GM21717 (cell line): ENCODE measurements at regions not wholly inside any gene's neighbourhood (a gene's known extent, or its start where the extent isn't known, plus 50 kb on each side); places are given as distances from the start of the nearest gene placed in this dataset.

Experiments
- ATAC-seq: cut with Tn5 transposase; IDR thresholded peaks from one replicate; pipeline ENCODE4 v1.9.1; 2021; ENCODE audit warnings: mild to moderate bottlenecking, moderate library complexity; ENCODE audit not compliant: unreplicated experiment

DNA sequence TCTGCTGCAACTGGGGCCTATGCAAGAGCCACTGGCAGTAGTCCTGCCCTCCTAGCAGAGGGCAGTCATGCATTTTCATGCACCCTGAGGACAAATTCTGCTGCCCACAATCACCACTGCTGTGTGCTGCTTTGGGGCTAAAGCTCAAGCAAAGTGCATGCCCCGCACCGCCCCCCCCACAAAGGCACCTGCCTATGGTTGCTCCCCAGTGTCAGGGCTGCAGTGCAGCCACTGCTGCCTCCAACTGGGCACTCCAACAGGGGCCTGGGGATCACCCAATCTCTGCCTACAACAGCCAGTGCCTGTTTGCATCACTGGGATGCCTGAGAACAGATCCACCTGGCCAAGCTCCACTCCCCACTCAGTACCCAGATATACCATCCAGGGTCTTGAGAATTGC is 417.0 kb downstream of the HTR7 start:
- no peak for ATAC-seq

DNA sequence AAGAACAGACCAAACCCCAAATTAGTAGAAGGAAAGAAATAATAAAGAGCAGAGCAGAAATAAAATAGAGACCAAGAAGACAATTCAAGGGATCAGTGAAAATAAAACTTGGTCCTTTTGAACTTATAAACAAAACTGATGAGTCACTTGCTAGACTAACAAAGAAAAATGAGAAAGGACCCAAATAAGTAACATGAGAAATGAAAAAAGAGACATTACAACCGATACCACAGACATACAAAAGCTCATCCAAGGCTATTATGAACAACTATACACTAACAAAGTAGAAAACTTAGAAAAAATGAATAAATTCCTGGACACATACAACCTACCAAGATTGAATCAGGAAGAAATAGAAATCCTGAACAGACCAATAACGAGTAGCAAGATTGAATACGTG is 414.5 kb downstream of the HTR7 start:
- no peak for ATAC-seq

DNA sequence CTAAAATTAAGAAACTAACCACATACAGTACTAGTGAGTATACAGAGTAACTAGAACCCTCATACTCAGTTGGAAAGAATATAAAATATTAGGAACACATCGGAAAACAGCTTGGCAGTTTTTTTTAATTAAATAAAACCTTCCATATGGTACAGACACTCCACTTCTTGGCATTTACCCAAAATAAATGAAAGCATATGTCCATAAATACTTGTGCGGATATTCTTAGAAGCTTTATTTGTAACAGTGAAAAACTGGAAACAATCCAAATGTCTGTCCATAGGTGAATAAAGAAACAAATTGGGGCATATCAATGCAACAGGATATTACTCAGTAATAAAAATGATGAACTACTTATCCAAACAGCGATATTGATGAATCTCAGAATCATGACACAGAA is 410.0 kb downstream of the HTR7 start:
- no peak for ATAC-seq

DNA sequence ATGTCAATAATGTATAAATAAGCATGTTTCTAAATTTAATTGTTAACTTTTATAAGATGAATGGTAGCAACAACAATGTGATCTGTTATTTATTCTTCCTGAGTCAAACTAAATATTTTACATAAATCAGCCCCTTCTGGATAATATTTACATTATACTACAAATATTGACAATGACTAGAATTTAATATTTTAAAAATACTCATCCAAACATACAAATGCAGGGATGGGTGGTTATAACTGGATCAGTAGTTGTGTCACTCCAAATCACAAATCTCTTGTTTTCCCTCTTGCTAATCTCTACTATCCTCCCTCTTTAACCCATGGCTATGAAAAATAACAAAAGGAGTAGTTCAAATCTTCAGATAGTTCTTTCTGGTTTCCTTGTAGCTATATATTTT is 407.0 kb downstream of the HTR7 start:
- no peak for ATAC-seq

DNA sequence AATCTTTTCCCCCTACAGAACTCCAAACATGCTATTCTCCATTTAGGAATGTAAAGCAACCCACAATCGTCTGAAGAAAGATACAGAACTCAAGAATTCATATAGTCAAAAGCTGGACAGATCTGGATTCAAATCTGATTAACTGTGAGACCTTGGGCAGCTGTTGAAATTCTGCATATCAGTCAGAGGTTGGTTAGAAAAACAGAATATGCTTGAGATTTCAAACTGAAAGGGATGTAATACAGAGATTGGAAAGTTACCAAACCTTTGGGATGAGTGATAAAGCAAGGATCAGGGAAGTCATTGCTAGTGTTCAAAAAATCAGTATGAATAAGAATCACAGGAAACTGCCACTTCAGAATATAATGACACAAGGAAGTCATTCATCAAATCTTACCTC is 406.6 kb downstream of the HTR7 start:
- ATAC-seq: no peak

DNA sequence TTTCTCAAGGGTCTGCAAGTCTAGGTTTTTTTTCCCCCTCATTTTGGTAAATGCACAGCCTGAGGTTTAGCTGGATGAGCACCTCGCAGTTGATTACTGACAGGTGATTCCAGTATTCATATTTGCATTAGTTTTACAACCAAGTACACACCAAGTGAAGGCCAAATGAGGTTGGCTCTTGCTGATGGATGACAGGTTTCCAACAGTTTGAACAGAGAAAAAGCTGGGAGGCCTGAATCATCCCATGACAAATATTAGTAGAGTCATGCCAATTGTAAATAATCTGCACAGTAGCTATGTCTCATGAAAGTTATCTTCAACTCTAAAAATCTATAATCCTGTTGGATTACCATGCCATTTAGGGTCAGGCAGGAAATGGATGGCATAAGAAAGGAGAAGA is 399.8 kb downstream of the HTR7 start:
- no peak for ATAC-seq

DNA sequence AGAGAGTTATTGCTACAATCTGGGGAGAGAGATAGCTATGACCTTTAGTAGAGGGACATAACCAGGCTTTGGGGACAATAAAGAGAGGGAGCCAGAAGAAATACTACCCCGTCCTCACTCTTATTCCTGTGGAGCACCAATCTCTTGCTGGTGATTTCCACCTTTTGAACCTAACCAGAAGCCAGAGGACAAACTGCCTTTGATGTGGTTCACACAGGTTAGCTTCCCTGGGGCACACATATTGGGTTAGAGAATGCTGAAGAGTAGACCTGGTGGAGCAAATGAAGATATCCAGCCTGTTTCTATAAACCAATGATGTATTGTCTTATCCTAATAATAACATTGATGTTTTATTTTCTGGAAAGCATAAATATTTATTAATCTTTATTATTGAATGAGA is 399.3 kb downstream of the HTR7 start:
- ATAC-seq: no peak

DNA sequence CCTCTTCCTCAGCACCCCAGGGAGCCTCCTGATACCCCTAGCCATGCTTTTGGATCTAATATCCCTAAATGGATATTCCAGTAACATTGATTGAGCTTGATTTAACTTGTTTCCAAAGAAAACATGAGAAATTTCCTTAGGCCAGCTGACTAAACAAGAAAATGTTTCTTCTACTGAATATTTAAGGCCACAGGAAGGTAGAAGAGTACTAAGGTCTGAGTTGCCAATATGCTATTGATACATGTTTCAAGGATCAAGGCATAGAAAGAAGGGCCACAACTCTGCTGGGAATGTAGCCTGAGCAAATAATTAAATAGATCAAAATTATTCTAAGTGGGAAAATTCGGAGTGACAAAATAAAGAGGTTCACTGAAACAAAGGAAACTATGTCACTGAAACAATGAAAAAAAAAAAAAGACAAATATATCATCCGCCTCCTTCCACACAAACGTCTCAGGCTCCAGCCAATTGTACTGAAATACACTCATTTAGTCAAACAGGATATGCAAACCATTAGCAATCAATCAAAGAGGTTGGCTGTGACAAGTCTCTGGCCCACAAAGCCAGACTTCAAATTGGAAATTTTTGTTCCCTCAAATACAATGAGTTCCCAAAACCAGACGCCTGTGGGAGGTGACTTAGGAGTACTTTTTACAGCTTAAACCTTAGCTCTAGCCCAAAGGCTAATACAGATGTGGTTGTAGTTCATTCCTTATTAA is 396.2 kb downstream of the HTR7 start:
- ATAC-seq: no peak

DNA sequence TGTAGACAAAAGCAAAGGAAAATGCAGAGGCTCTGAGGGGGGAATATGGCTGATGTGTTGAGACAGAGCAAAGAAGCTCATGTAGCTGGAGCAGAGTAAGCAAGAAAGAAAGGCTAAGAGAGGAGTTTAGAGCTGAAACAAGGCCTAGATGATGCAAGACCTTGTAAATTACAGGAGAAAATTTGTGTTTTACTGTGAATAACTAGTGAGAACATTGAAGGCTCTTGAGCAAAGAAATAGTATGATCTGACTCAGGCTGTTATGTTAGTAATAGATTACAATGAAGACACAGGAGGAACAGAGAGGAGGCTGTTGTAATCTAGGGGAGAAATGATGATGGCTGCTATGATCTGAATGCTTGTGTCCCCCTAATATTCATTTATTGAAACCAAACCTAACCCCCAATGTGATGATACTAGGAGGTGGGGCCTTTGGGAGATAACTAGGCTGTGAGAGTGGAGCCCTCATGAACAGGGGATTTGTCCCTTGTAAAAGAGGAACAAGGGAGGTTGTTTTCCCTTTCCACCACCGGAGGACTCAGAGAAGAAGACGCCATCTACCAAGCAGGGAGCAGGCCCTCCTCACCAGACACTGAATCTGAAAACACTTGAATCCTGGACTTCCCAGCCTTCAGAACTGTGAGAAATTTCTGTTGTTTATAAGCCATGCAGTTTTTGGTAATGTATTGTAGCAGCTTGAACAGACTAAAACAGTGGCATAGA is 394.9 kb downstream of the HTR7 start:
- no peak for ATAC-seq

DNA sequence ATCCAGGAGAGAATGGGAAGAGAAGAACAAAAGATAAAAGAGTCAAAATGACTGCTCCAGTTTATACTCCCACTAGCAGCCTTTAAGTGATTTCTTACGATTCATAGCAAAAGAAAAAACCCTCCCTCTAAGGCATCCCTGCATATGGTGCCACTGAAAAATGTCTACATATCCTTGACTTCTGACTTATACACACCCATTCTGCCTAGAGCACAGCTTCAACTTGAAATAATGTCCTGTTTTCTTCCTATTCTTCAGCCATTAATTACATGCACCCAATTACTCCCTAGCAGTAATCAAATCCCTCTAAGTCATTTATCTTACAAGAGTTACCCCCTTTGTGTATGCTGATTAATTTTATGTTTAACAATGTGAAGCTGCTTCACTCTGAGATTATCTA is 393.5 kb downstream of the HTR7 start:
- ATAC-seq: no peak

DNA sequence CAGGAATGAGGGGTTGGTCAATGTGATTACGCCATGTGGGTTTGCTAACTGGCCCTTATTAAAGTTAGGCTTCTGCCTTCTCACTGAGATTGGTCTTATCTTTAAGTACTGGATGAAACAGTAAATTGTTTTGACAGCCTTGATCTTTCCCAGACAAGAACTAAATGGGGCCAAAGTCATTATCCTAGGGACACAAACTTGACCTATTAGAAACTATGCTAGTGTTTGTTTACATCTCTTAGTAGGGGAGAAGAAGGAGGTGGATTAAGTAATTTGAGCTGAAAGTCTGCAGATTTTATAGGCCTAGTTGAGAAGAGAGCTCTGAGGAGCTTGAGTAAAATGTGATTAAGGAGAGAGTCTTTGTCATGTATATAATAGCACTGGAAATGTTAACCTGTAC is 386.9 kb downstream of the HTR7 start:
- no peak for ATAC-seq

DNA sequence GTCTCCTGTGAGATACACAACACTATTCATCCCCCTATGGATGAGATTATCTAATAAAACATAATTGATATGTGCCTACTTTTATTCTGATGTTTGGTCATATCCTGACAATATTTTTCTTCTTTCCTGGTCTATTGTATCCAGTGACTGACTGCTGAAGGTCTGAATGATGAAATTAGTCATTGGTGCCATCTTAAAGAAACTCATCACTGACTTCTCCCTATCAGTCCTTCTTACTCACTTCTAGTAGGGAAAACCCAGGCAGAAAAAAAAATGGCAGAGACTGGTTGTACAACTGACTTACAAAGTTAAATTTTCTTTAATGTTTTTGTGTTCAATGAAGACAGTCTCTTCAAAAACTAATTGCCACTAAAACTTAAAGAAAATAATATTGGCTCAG is 377.4 kb downstream of the HTR7 start:
- no peak for ATAC-seq

DNA sequence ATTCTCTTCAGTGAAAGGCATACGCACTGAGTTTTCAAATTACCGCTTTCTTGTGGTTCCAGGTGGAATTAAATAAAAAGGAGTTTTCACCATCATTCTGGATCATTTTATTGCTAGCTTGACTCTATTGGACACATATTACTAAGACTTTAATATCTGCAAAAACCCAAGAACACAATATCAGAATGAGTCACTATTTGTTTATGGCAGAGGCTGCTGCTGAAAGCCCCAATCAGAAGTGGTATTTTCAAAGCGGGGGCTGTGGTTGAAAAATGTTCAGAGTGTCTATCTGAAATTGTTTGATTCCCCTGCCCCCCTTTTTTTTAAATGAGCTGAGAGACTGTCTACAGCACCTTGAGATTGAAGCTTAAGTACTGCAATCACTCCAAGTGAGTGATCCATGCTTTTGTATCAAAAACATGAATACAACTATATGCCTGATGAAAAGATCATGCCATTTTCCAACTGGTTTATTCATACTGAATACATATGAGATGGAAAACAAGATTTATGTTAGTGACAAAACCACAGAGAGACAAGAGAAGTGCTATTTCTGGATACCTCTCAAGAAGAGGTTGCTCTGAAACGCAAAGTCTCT is 376.4 kb downstream of the HTR7 start:
- no peak for ATAC-seq

DNA sequence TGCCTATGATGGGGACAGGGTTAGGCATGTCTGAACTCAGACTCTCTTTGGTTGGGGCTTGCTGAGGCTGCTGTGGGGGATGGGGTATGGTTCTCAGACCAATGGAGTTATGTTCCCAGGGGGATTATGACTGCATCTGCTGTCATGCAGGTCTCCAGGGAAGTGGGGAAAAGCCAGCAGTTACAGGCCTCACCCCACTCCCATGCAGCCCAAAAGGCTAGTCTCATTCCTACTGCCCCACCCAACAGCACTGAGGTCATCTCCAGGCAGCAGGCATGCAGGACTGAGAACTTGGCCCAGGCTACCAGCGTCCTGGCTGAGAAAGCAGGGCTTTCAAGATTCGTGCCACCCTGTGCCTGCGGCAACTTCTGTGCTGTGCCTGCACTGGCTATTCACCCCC is 373.3 kb downstream of the HTR7 start:
- ATAC-seq: no peak

DNA sequence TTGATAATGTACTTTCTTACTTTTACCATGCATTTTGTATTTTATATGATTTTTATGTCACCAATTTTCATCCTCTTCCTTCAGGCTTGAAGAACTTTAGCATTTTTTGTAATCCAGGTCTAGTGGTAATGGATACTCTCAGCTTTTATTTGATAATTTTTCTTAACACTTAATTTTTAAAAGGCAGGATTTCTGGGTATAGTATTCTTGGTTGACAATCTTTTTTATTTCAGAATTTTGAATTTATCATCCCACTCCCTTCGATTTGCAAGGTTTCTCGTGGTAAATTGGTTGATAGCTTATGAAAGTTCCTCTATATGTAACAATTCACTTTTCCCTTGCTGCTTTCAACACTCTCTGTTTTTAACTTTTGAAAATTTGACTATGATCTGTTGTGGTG is 363.7 kb downstream of the HTR7 start:
- ATAC-seq: no peak

DNA sequence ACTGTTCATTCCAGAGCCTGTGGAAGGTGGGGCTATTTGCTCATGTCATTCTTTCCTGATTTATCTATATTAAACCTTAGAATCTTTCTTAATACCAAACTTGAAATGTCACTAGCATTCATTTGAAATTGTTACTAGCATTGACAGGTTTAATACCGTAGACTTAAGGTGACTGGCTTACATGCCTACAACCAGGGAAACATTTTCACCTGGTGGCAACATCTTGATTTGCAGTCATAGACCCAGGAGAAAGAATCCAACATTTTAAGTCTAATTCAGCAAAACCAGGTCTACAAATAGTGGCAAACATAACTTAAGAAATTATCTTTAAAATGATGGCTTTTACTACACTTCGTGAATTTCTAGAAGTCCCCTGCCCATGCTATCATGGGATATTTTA is 353.7 kb downstream of the HTR7 start:
- no peak for ATAC-seq

DNA sequence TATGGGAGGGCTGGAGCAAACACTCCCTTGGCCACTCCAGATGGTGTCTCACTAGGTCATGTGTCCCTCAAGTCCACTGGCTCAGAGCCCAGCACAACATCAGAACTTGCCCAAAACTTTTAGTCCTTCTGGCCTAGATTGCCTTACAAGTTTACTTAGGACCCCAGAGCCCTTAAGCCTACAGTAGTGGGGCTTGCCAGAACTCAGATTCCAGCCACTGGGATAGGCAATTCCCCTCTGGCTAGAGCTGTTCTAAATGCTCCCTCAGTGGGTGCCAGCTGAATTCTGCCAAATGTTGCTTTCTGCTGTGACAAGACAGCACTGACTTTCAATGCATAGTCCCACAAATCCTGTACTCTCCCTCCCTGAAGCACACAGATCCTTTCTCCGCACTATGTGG is 331.1 kb downstream of the HTR7 start:
- ATAC-seq: no peak

DNA sequence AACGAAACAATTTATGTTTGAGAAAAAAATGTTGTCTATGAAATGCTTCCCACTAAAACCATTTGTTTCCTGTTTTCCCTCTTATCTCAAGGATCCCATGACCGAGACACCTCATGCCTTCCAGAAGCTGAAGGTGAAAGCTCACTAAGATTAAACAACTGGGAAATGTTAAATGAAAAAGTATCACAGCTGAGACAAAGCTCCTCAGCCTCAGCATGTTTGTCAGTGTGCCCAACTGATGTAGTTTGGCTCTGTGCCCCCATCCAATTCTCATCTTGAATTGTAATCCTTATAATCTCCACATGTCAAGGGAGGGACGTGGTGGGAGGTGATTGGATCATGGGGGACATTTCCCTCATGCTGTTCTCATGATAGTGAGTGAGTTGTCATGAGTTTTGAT is 327.3 kb downstream of the HTR7 start:
- no peak for ATAC-seq

DNA sequence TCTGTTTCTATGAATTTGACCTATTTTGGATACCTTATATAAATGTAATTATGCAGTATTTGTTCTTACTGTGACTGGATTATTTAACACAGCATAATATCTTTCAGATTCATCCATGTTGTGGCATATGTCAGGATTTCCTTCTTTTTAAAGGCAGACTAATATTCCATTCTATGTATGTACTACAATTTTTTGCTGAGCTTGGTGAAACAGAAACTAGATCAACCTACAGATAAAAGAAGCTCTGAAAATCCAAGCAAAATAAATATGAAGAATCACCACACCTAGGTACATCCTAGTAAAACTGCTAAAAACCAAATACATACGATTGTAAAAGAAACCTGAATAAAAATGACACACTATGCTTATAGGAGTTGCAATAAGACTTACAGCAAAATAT is 300.5 kb downstream of the HTR7 start:
- no peak for ATAC-seq

DNA sequence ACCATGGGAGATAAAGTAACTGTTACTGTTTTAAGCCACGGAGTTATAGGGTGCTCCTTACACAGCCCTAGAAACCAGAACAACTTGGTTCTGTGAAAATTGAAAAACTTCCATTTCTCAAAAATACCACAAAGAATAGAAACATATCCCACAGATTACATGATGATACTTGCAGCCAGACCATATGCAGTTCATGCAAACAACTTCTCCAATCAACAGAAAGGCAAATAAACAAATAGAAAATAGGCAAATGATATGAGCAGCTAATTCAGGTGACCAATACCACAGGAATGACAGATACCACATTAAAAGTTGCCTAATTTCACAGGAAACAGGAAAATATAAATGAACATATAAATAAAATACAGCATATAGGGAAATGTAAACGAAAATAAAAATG is 297.5 kb downstream of the HTR7 start:
- no peak for ATAC-seq

DNA sequence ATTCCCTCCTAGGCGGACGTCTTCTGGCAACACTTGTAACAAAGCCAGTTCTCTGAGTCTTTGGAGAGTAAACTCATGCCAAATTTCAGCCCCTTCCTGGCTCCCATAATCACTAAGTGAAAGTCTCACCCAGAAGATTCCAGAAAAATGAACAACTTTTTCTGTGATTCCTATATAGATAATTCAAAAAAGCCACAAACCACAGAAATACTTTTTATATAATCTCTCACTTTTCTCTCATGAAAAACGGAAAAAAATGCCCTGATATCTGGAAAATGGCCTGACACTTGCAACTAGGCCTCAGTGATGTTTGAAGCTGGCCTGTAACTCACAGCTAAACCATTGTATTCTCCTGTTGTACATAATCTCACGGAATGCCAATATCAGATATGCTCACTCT is 296.2 kb downstream of the HTR7 start:
- ATAC-seq: no peak

DNA sequence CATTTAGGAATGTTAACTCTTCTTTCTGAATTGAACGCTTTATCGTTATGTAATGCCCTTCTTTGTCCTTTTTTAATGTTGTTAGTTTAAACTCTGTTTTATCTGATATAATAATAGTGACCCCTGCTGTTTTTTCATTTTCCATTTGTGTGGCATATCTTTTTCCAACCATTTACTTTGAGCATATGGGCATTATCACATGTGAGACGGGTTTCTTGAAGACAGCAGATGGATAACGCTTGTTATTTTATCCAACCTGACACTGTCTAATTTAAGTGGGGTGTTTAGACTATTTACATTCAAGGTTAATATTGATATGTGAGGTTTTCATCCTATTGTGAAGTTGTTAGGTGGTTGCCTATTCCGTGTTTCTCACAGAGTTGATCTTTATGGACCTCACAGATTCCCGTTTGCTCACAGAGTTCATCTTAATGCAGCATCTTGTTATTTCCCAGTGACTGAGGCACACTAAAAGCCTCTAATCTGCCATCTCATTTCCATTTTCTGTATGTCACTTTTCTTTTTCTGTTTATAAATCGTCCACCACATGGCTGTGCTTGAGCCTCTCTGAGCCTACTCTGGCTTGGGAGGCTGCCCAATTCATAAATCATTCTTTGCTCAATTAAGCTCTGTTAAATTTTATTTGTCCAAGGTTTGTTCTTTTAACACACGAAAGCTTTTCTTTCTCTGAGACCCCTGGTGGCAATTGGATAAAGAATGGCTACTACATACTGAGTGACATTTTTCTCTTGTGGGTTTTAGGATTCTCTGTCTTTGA is 286.2 kb downstream of the HTR7 start:
- no peak for ATAC-seq
